Activated CD8-positive, alpha-beta memory T cell treated with anti-CD3 and anti-CD28 coated beads, Interleukin-2, amount 50 U/mL, for 24 hours (primary cell): ENCODE measurements at regions not wholly inside any gene's neighbourhood (a gene's known extent, or its start where the extent isn't known, plus 50 kb on each side); places are given as distances from the start of the nearest gene placed in this dataset.
"Not testable (repeated sequence)": the region's sequence is repeated elsewhere in the genome, so short reads cannot be mapped to it uniquely, and the experiment has no call there.

ENCODE experiments used
- DNase-seq: peaks from one replicate; pipeline ENCODE4 v3.0.0-alpha.2; 2020; ENCODE audit errors: extremely low read depth

- no peak for DNase-seq
Observed at GRCh38 chr11:37322333-37323194, 724.5 kb upstream of the RAG2 start.

- DNase-seq = no peak
Observed at GRCh38 chr11:37320921-37321320, 722.9 kb upstream of the RAG2 start.

DNA sequence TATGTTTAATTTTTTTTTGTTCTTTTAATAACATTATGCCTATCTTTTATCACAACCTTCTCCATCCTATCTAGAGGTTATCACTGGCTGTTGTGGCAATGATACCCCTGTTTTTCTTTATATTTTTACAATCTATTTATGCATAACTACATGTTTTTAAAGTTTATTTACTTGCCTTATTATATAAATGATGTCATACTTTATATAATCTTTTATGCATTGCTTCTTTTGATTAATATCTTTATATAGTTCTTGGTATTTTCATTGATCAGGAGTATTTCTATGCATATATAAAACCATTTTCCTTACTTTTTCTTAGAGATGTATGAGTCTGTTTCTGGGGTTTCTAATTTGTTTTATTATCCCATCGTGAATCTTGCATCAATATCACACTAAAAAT lies 719.8 kb upstream of the RAG2 start:
- DNase-seq = no peak

GRCh38 chr11:37313266-37313665 lies 715.2 kb upstream of the RAG2 start:
- no peak for DNase-seq

GRCh38 chr11:37306563-37306962 lies 708.5 kb upstream of the RAG2 start:
- DNase-seq = no peak

DNA sequence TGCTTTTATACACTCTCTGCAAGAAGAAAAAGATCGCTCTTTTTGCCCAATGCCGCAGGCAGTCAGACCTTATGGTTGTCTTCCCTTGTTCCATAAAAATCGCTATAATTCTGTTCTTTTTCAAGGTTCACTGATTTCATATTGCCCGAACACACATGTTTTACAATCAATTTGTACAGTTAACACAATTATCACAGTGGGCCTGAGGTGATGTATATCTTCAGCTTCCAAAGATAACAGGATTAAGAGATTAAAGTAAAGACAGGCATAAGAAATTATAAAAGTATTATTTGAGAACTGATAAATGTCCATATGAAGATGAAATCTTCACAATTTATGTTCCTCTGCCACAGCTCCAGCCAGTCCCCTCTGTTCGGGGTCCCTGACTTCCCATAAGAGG lies 703.4 kb upstream of the RAG2 start:
- DNase-seq = not testable (repeated sequence)

- DNase-seq = no peak
Observed at GRCh38 chr11:37298173-37298572, 700.1 kb upstream of the RAG2 start.

DNA sequence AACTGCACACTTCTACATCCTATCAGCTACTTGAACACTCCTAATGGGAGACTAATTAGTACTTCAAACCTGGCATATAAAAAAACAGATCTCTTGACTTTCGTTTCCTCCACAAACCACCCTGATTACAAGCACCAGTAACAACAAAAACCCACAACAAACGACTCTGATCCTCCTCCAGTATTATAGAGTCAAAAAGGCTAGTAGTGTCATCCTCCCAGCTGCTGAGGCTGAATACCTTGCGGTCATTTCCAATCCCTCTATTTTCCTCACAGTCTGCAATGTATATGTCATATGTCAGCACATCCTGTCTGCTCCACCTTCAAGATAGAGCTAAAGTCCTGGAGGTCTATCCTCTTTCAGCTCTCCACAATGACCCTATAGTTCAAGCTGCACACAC lies 688.9 kb upstream of the RAG2 start:
- DNase-seq = no peak

GRCh38 chr11:37282367-37282766 lies 684.3 kb upstream of the RAG2 start:
- DNase-seq = no peak

- DNase-seq = no peak
Observed at GRCh38 chr11:37280200-37280599, 682.2 kb upstream of the RAG2 start.

DNA sequence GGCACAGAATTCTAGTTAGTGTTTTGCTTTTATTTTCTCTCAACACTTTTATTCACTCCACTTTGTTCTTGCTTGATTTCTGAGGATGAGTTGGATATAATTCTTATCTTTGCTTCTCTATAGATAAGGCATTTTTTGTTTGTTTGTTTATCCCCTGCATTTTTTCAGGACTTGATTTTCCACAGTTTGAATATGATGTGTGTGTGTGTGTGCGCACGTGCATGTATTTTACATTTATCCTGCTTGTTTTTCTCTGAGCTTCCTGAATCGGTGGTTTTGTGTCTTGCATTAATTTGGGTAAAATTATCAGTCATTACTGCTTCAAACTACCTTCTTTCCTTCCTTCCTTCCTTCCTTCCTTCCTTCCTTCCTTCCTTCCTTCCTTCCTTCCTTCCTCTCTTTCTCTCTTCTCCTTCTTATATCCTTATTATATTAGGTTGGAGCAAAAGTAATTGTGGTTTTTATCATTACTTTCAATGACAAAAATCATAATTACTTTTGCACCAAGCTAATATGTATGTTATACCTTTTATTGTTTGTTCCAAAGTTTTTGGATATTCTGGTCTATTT lies 679.9 kb upstream of the RAG2 start:
- no peak for DNase-seq

DNA sequence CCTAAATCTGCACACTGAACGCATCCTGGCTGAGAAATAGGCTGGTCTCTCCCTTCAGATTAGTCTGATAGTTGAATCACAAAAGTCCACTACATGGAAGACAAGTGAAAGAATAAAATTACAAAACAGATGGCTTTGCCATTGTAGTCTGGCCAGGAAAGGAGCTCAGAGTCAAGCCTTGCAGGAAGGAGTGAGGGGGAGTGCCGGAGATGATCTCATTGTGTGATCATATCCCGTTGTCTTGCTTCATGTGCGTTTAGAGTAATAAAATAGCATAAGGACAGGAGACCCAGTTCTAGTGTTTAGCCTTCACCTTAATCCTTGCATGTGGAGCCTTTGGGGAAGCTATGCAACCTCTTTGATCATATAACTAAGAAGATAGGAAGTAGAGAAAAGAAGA lies 666.7 kb upstream of the RAG2 start:
- no peak for DNase-seq

DNA sequence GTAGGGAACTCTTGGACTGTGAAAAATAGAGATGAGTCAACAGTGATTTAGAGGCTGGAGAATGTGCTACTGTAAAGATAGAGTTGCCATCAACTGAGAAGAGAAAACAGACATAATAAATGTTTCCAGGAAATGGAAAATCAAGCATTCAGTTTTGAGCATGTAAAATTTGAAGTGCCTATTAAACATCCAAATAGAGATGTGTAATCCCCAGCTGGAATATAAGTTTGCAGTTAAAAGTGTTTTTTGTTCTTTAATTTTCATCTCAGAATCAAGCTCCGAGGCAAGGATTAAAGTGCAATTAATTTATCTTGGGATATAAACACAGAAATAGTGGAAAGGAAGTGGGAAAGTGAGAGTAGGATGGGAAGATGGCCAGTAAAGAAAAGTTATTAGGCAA lies 666.0 kb upstream of the RAG2 start:
- DNase-seq = no peak

GRCh38 chr11:37263467-37263866 lies 665.4 kb upstream of the RAG2 start:
- not testable (repeated sequence) for DNase-seq

DNA sequence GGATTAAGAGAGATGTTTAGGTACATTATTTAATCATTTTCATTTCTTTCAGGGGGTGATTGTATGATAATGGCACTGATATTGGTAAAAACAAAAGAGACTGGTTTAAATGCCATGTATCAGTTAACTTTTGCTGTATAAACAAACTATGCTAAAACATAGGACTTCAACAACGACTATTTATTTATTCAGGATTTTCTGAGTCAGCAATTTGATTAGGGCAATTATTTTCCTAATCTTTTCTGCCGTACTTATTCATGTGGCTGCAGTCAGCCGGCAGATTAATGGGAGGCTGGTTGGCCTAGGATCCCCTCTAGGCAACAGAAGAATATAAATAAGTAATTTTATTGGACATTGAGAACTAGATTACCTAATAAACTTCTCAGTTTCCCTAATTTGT lies 661.7 kb upstream of the RAG2 start:
- no peak for DNase-seq

DNA sequence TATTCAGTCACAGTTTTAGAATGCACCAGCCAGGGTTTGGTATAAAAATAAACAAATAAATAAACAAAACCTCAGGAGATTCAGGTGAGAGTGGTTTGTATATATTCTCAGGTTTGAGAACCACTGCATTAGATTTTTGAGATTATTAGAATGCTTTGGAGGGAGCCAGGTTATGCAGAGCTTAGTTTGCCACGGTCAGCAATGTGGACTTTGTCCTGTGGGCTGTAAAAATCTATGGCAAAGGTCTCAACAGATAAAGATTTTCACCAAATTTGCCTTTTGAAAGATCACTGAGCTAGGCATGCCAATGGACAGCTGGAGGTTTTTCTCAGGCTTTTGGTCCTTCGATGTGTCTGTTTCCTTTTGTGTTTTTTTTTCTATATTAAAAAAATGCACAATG lies 650.1 kb upstream of the RAG2 start:
- no peak for DNase-seq

DNA sequence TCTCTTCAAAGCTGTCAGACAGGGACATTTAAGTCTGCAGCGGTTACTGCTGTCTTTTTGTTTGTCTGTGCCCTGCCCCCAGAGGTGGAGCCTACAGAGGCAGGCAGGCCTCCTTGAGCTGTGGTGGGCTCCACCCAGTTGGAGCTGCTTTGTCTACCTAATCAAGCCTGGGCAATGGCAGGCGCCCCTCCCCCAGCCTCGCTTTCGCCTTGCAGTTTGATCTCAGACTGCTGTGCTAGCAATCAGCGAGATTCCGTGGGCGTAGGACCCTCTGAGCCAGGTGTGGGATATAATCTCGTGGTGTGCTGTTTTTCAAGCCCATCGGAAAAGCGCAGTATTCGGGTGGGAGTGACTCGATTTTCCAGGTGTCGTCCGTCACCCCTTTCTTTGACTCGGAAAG lies 648.1 kb upstream of the RAG2 start:
- not testable (repeated sequence) for DNase-seq

DNA sequence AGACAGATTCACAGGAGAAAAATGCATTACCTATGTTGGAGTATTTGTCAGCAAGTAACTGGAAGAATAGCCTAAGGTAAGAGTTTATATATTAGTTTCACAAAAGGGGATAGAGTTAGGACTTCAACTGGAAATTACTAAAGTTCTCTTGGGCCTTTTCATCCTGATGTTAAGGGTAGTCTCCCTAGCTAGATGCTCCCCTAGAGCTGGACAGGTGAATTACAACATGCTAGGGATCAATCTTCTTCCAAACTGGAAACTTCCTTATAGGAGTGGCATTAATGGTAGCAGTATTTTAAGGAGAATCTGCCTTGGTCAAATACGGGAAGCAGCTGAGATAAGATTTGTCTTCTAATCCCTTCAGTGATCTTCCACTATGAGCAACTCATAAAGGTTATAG lies 632.8 kb upstream of the RAG2 start:
- DNase-seq = no peak

GRCh38 chr11:37223962-37224361 lies 625.9 kb upstream of the RAG2 start:
- DNase-seq = no peak

DNA sequence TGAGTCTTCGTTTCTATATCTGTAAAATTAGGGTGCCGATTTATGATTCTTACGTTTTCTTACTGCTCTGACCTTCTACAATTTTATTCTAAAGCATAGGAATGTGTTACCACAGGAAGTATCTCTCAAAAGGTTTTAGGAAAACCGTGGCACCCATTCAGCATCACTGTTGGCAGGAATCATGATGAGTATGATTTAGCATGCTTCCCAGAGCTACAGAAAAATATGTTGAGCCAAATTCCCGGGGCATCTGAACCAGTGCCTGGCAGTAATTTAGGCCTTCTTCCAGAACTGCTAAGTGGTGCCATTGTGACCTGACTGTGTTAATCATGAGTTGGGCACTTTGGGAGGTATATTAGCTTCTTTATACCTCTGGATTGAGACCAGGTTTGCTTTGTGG lies 605.0 kb upstream of the RAG2 start:
- DNase-seq = no peak

- no peak for DNase-seq
Observed at GRCh38 chr11:37199082-37199481, 601.0 kb upstream of the RAG2 start.

- DNase-seq = no peak
Observed at GRCh38 chr11:37184326-37184725, 586.3 kb upstream of the RAG2 start.

- no peak for DNase-seq
Observed at GRCh38 chr11:37182031-37182430, 584.0 kb upstream of the RAG2 start.

- no peak for DNase-seq
Observed at GRCh38 chr11:37177721-37178120, 579.7 kb upstream of the RAG2 start.
